ENCODE measurements at regions not wholly inside any gene's neighbourhood (a gene's known extent, or its start where the extent isn't known, plus 50 kb on each side); places are given as distances from the start of the nearest gene placed in this dataset.

DNA sequence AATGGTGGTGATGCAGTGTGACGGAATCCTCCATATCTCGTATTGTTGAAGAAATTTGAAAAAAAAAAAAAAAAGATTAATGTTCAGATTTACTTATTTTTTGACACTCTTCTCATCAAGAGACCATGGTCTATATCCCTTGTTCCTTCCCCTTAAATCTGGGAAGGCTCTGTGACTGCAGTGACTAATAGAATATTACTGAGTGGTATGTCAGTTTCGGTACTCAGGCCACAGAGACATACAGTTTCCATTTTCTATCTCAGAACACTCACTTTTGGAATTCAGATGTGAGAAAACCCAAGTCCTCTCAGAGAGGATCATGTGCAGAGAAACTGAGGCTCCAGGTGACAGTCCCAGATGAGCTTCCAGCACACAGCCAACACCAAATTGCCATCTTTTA lies 1193.5 kb downstream of the DTWD2 start:
- DNase-seq (ENCODE audit: low spot score) = no peak
- Mint-ChIP-seq H3K27me3 (ENCODE audit: low read depth) (no peaks in the 10 kb centered on the region), H3K27ac (no peak overlapping the region), H3K4me1 (peaks cover 1% of the 10 kb centered on the region), H3K36me3 (no peaks in the 10 kb centered on the region), H3K9me3 (no peaks in the 10 kb centered on the region), H3K4me3 (no peak overlapping the region)
- CTCF ChIA-PET = no interaction called here
- no peak for ATAC-seq
- TF ChIP-seq, protein P1, sequence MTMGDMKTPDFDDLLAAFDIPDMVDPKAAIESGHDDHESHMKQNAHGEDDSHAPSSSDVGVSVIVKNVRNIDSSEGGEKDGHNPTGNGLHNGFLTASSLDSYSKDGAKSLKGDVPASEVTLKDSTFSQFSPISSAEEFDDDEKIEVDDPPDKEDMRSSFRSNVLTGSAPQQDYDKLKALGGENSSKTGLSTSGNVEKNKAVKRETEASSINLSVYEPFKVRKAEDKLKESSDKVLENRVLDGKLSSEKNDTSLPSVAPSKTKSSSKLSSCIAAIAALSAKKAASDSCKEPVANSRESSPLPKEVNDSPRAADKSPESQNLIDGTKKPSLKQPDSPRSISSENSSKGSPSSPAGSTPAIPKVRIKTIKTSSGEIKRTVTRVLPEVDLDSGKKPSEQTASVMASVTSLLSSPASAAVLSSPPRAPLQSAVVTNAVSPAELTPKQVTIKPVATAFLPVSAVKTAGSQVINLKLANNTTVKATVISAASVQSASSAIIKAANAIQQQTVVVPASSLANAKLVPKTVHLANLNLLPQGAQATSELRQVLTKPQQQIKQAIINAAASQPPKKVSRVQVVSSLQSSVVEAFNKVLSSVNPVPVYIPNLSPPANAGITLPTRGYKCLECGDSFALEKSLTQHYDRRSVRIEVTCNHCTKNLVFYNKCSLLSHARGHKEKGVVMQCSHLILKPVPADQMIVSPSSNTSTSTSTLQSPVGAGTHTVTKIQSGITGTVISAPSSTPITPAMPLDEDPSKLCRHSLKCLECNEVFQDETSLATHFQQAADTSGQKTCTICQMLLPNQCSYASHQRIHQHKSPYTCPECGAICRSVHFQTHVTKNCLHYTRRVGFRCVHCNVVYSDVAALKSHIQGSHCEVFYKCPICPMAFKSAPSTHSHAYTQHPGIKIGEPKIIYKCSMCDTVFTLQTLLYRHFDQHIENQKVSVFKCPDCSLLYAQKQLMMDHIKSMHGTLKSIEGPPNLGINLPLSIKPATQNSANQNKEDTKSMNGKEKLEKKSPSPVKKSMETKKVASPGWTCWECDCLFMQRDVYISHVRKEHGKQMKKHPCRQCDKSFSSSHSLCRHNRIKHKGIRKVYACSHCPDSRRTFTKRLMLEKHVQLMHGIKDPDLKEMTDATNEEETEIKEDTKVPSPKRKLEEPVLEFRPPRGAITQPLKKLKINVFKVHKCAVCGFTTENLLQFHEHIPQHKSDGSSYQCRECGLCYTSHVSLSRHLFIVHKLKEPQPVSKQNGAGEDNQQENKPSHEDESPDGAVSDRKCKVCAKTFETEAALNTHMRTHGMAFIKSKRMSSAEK (CRISPR knock-in tag; IDR thresholded peaks at IDR 0.05; ENCODE audit: borderline replicate concordance) = no peak
- TF ChIP-seq ZNF317 (CRISPR knock-in tag; IDR thresholded peaks at IDR 0.05; ENCODE audit: borderline replicate concordance, low read depth) = no peak
- TF ChIP-seq RORB (CRISPR knock-in tag; IDR thresholded peaks at IDR 0.05) = no peak
- TF ChIP-seq, protein P2, sequence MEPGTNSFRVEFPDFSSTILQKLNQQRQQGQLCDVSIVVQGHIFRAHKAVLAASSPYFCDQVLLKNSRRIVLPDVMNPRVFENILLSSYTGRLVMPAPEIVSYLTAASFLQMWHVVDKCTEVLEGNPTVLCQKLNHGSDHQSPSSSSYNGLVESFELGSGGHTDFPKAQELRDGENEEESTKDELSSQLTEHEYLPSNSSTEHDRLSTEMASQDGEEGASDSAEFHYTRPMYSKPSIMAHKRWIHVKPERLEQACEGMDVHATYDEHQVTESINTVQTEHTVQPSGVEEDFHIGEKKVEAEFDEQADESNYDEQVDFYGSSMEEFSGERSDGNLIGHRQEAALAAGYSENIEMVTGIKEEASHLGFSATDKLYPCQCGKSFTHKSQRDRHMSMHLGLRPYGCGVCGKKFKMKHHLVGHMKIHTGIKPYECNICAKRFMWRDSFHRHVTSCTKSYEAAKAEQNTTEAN (CRISPR knock-in tag; IDR thresholded peaks at IDR 0.05) = no peak
- no peak for TF ChIP-seq SMAD3 (CRISPR knock-in tag; IDR thresholded peaks at IDR 0.05; ENCODE audit: borderline replicate concordance)
- TF ChIP-seq, protein P3, sequence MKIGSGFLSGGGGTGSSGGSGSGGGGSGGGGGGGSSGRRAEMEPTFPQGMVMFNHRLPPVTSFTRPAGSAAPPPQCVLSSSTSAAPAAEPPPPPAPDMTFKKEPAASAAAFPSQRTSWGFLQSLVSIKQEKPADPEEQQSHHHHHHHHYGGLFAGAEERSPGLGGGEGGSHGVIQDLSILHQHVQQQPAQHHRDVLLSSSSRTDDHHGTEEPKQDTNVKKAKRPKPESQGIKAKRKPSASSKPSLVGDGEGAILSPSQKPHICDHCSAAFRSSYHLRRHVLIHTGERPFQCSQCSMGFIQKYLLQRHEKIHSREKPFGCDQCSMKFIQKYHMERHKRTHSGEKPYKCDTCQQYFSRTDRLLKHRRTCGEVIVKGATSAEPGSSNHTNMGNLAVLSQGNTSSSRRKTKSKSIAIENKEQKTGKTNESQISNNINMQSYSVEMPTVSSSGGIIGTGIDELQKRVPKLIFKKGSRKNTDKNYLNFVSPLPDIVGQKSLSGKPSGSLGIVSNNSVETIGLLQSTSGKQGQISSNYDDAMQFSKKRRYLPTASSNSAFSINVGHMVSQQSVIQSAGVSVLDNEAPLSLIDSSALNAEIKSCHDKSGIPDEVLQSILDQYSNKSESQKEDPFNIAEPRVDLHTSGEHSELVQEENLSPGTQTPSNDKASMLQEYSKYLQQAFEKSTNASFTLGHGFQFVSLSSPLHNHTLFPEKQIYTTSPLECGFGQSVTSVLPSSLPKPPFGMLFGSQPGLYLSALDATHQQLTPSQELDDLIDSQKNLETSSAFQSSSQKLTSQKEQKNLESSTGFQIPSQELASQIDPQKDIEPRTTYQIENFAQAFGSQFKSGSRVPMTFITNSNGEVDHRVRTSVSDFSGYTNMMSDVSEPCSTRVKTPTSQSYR (CRISPR knock-in tag; IDR thresholded peaks at IDR 0.05) = no peak
- TF ChIP-seq ELF4 (CRISPR knock-in tag; IDR thresholded peaks at IDR 0.05; ENCODE audit: low read depth) = no peak
- TF ChIP-seq, protein P4, sequence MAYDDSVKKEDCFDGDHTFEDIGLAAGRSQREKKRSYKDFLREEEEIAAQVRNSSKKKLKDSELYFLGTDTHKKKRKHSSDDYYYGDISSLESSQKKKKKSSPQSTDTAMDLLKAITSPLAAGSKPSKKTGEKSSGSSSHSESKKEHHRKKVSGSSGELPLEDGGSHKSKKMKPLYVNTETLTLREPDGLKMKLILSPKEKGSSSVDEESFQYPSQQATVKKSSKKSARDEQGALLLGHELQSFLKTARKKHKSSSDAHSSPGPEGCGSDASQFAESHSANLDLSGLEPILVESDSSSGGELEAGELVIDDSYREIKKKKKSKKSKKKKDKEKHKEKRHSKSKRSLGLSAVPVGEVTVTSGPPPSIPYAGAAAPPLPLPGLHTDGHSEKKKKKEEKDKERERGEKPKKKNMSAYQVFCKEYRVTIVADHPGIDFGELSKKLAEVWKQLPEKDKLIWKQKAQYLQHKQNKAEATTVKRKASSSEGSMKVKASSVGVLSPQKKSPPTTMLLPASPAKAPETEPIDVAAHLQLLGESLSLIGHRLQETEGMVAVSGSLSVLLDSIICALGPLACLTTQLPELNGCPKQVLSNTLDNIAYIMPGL (CRISPR knock-in tag; IDR thresholded peaks at IDR 0.05) = no peak
- TF ChIP-seq ETV6 (CRISPR knock-in tag; IDR thresholded peaks at IDR 0.05) = no peak
- no peak for TF ChIP-seq MYBL2 (CRISPR knock-in tag; IDR thresholded peaks at IDR 0.05)
- POLR2A ChIA-PET = no interaction called here

DNA sequence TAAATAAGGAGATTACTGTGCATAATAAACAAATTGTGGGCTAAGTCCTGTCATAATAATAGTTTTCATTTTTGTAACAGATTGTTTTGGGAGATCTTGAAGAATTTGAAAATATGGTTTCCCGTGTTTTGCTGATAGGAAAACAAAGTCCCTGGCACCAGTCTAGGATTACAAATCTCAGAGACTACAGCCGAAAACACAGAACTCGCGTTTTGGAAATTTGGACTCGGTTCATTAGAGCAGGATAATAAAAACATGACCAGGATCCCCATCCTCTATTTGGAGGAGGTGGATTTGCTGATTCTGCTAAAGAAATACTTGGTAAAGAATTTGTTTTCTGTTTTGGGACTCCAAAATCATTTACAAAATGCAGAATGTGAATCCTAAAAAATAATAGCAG lies 1194.4 kb downstream of the DTWD2 start:
- ChIA-PET CTCF (no interaction called here), POLR2A (no interaction called here)
- Mint-ChIP-seq H3K36me3 (no peaks in the 10 kb centered on the region), H3K27me3 (ENCODE audit: low read depth) (no peaks in the 10 kb centered on the region), H3K27ac (no peak overlapping the region), H3K4me1 (no peaks in the 10 kb centered on the region), H3K4me3 (no peak overlapping the region), H3K9me3 (no peaks in the 10 kb centered on the region)
- ATAC-seq (no peak), DNase-seq (ENCODE audit: low spot score) (no peak)
- TF ChIP-seq, protein P5, sequence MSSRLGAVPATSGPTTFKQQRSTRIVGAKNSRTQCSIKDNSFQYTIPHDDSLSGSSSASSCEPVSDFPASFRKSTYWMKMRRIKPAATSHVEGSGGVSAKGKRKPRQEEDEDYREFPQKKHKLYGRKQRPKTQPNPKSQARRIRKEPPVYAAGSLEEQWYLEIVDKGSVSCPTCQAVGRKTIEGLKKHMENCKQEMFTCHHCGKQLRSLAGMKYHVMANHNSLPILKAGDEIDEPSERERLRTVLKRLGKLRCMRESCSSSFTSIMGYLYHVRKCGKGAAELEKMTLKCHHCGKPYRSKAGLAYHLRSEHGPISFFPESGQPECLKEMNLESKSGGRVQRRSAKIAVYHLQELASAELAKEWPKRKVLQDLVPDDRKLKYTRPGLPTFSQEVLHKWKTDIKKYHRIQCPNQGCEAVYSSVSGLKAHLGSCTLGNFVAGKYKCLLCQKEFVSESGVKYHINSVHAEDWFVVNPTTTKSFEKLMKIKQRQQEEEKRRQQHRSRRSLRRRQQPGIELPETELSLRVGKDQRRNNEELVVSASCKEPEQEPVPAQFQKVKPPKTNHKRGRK (CRISPR knock-in tag; IDR thresholded peaks at IDR 0.05; ENCODE audit: borderline replicate concordance) = no peak
- TF ChIP-seq ZNF423 (CRISPR knock-in tag; IDR thresholded peaks at IDR 0.05) = no peak
- TF ChIP-seq, protein P6, sequence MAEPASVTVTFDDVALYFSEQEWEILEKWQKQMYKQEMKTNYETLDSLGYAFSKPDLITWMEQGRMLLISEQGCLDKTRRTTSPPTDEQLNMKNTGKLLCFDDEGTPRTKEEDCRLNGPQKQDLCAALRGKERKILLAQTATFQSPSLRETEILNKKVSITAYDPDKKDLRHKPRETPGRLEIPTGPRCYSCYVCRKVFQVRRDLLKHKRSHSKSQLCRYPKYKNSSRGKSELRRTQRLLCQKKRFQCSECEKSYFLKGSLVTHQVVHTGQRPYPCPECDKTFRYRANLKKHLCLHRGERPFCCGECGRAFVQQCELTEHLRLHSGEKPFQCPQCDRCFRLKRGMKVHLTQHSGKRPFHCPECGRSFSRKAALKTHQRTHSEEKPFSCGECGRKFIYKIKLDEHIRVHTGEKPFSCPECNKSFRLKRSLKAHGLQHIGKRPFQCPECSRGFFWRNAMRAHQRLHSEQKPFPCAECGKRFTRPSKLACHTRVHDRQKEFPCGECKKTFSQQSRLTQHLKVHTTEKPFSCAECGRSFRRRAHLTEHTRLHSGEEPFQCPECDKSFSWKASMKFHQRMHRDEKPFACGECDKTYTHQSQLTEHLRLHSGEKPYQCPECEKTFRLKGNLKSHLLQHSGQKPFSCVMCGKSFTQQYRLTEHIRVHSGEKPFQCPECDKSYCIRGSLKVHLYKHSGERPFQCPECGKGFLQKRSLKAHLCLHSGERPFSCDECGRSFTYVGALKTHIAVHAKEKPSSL (CRISPR knock-in tag; conservative IDR thresholded peaks at IDR 0.05) = no peak
- TF ChIP-seq, protein P7, sequence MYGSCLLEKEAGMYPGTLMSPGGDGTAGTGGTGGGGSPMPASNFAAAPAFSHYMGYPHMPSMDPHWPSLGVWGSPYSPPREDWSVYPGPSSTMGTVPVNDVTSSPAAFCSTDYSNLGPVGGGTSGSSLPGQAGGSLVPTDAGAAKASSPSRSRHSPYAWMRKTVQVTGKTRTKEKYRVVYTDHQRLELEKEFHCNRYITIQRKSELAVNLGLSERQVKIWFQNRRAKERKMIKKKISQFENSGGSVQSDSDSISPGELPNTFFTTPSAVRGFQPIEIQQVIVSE (CRISPR knock-in tag; IDR thresholded peaks at IDR 0.05; ENCODE audit: borderline replicate concordance) = no peak
- TF ChIP-seq, protein P8, sequence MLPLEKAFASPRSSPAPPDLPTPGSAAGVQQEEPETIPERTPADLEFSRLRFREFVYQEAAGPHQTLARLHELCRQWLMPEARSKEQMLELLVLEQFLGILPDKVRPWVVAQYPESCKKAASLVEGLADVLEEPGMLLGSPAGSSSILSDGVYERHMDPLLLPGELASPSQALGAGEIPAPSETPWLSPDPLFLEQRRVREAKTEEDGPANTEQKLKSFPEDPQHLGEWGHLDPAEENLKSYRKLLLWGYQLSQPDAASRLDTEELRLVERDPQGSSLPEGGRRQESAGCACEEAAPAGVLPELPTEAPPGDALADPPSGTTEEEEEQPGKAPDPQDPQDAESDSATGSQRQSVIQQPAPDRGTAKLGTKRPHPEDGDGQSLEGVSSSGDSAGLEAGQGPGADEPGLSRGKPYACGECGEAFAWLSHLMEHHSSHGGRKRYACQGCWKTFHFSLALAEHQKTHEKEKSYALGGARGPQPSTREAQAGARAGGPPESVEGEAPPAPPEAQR (CRISPR knock-in tag; IDR thresholded peaks at IDR 0.05) = no peak
- no peak for TF ChIP-seq FOXK1 (CRISPR knock-in tag; IDR thresholded peaks at IDR 0.05)
